ENCODE measurements at regions not wholly inside any gene's neighbourhood (a gene's known extent, or its start where the extent isn't known, plus 50 kb on each side); places are given as distances from the start of the nearest gene placed in this dataset.

GRCh38 chr14:30238936-30239335 is 311.3 kb upstream of the PRKD1 start:
- Histone ChIP-seq H3K9ac (ENCODE audit: low read depth, low read length, poor library complexity, severe bottlenecking) (no peak overlapping the region), H3K36me3 (ENCODE audit: insufficient read depth, low read length) (no peaks in the 10 kb centered on the region), H3K79me2 (ENCODE audit: insufficient read depth, low read length) (no peaks in the 10 kb centered on the region), H3K9me3 (ENCODE audit: insufficient read depth, low read depth, low read length) (no peaks in the 10 kb centered on the region), H3K4me3 (ENCODE audit: low read length, poor library complexity, severe bottlenecking) (no peak overlapping the region), H4K20me1 (ENCODE audit: insufficient read depth, low read length, poor library complexity, severe bottlenecking) (no peaks in the 10 kb centered on the region), H2AFZ (ENCODE audit: low read length) (no peak overlapping the region), H3K4me2 (ENCODE audit: low read depth, low read length, poor library complexity, severe bottlenecking) (no peak overlapping the region), H3F3A (ENCODE audit: low read depth) (no peaks in the 10 kb centered on the region), H3K27me3 (ENCODE audit: insufficient read depth, low read length, poor library complexity, severe bottlenecking) (no peaks in the 10 kb centered on the region), H3K4me1 (ENCODE audit: insufficient read depth, low read length, poor library complexity, severe bottlenecking) (no peaks in the 10 kb centered on the region), H3K9me2 (replicated peaks; ENCODE audit: low read depth, low read length) (no peaks in the 10 kb centered on the region)
- TF ChIP-seq EZH2phosphoT487 (IDR thresholded peaks at IDR 0.05; ENCODE audit: borderline replicate concordance): no peak
- TF ChIP-seq, protein P1, sequence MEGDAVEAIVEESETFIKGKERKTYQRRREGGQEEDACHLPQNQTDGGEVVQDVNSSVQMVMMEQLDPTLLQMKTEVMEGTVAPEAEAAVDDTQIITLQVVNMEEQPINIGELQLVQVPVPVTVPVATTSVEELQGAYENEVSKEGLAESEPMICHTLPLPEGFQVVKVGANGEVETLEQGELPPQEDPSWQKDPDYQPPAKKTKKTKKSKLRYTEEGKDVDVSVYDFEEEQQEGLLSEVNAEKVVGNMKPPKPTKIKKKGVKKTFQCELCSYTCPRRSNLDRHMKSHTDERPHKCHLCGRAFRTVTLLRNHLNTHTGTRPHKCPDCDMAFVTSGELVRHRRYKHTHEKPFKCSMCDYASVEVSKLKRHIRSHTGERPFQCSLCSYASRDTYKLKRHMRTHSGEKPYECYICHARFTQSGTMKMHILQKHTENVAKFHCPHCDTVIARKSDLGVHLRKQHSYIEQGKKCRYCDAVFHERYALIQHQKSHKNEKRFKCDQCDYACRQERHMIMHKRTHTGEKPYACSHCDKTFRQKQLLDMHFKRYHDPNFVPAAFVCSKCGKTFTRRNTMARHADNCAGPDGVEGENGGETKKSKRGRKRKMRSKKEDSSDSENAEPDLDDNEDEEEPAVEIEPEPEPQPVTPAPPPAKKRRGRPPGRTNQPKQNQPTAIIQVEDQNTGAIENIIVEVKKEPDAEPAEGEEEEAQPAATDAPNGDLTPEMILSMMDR (conservative IDR thresholded peaks at IDR 0.05; ENCODE audit: low read length): no peak

DNA sequence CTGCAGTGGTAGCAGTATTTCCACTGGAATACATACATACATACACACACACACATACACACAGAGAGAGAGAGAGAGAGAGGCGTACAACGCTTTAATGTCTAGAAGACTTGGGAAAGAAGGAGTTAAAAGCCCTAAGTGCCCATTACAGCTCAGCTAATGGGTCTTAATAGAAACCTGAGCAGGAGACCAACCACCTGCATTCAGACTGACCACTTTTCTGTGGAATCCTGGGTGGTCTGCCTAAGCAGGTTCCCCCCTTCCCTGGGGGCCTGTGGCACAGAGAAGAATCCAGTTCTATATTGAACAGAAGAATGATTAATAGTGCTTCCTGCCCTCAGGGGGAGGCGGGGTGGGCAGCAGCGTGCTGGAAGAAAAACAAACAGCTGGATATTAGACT is 312.4 kb upstream of the PRKD1 start:
- H3K9me3 ChIP-seq (ENCODE audit: insufficient read depth, low read depth, low read length): no peaks in the 10 kb centered on the region

DNA sequence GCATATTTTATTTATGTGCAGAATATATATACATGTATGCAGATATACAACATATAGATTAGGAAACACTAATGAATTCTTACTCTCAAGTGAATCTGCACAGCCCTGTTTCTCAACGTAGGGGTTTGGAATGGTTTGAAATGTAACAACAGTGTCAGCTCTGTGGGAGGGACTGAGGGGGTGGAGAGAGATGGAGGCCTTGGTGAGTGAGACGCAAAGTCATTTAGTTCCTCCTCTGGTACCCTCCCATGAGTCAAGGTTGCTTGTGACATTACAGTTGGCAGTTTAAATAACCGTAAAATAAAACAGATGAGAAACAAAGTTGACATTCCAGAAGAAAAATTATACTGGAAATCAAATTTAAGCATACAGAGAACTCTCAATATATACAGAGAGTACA is 313.0 kb upstream of the PRKD1 start:
- Histone ChIP-seq H3K4me1 (ENCODE audit: insufficient read depth, low read length, poor library complexity, severe bottlenecking) (no peaks in the 10 kb centered on the region), H4K20me1 (ENCODE audit: insufficient read depth, low read length, poor library complexity, severe bottlenecking) (no peaks in the 10 kb centered on the region), H3K36me3 (ENCODE audit: insufficient read depth, low read length) (no peaks in the 10 kb centered on the region), H3K9me3 (ENCODE audit: insufficient read depth, low read depth, low read length) (no peaks in the 10 kb centered on the region), H3K4me2 (ENCODE audit: low read depth, low read length, poor library complexity, severe bottlenecking) (no peak overlapping the region), H3K27me3 (ENCODE audit: insufficient read depth, low read length, poor library complexity, severe bottlenecking) (no peaks in the 10 kb centered on the region), H3F3A (ENCODE audit: low read depth) (no peaks in the 10 kb centered on the region), H3K9me2 (replicated peaks; ENCODE audit: low read depth, low read length) (no peaks in the 10 kb centered on the region), H3K79me2 (ENCODE audit: insufficient read depth, low read length) (no peaks in the 10 kb centered on the region), H3K4me3 (ENCODE audit: low read length, poor library complexity, severe bottlenecking) (no peak overlapping the region), H2AFZ (ENCODE audit: low read length) (no peak overlapping the region), H3K9ac (ENCODE audit: low read depth, low read length, poor library complexity, severe bottlenecking) (no peak overlapping the region)
- TF ChIP-seq, protein P1 (conservative IDR thresholded peaks at IDR 0.05; ENCODE audit: low read length): no peak
- no peak for TF ChIP-seq EZH2phosphoT487 (IDR thresholded peaks at IDR 0.05; ENCODE audit: borderline replicate concordance)

More for the DNA sequence above, 312.4 kb upstream of the PRKD1 start:
- Histone ChIP-seq H3K9me2 (replicated peaks; ENCODE audit: low read depth, low read length) (no peaks in the 10 kb centered on the region), H3K4me3 (ENCODE audit: low read length, poor library complexity, severe bottlenecking) (no peak overlapping the region), H3K4me1 (ENCODE audit: insufficient read depth, low read length, poor library complexity, severe bottlenecking) (no peaks in the 10 kb centered on the region), H3K36me3 (ENCODE audit: insufficient read depth, low read length) (no peaks in the 10 kb centered on the region), H4K20me1 (ENCODE audit: insufficient read depth, low read length, poor library complexity, severe bottlenecking) (no peaks in the 10 kb centered on the region), H3F3A (ENCODE audit: low read depth) (no peaks in the 10 kb centered on the region), H3K9ac (ENCODE audit: low read depth, low read length, poor library complexity, severe bottlenecking) (no peak overlapping the region), H2AFZ (ENCODE audit: low read length) (no peak overlapping the region), H3K4me2 (ENCODE audit: low read depth, low read length, poor library complexity, severe bottlenecking) (no peak overlapping the region), H3K27me3 (ENCODE audit: insufficient read depth, low read length, poor library complexity, severe bottlenecking) (no peaks in the 10 kb centered on the region), H3K79me2 (ENCODE audit: insufficient read depth, low read length) (no peaks in the 10 kb centered on the region)
- TF ChIP-seq, protein P1 (conservative IDR thresholded peaks at IDR 0.05; ENCODE audit: low read length): no peak
- no peak for TF ChIP-seq EZH2phosphoT487 (IDR thresholded peaks at IDR 0.05; ENCODE audit: borderline replicate concordance)

Data from Loucy (cell line).